Panc1 (cell line): ENCODE measurements at regions not wholly inside any gene's neighbourhood (a gene's known extent, or its start where the extent isn't known, plus 50 kb on each side); places are given as distances from the start of the nearest gene placed in this dataset.
A peak's percentile ranks its signal among the peaks of the same experiment; 100 is the strongest.

Source experiments
- ATAC-seq: fragments of 200-7000 bp; cut with Tn5 transposase; 2 replicates; pipeline ENCODE4 v1.9.1; 2020; ENCODE audit warnings: mild to moderate bottlenecking, moderate library complexity
- BruUV-seq: library from RNA; stranded (reverse); fragments of 400-500 nt; replicated peaks from 2 replicates; lab custom pipeline; 2021; lab: Mats Ljungman, UMichigan
- CTCF ChIA-PET: fragments of 300-600 bp; sonication (Branson Sonifier 250); formaldehyde crosslinking; loops from one replicate; lab custom pipeline; 2022; ENCODE audit warnings: antibody characterized with exemption; lab: Charles Lee
- POLR2A ChIA-PET: fragments of 300-600 bp; sonication (Branson Sonifier 250); formaldehyde crosslinking; loops from one replicate; lab custom pipeline; 2022; ENCODE audit warnings: antibody characterized with exemption; lab: Charles Lee
- DNase-seq: peaks from one replicate; pipeline ENCODE4 v3.0.0-alpha.2; 2010; ENCODE audit warnings: low read depth, low spot score
- H3K27ac ChIP-seq: 2 replicates; pipeline ENCODE4 v1.5.1; 2011; ENCODE audit warnings: mild to moderate bottlenecking, low read length, inconsistent platforms
- H3K27me3 ChIP-seq: fragments of 200-500 bp; sonication (Bioruptor generic); 2 replicates; pipeline ENCODE4 v1.6.0; 2014; ENCODE audit warnings: low read length, inconsistent platforms; ENCODE audit not compliant: control insufficient read depth, insufficient read depth
- H3K36me3 ChIP-seq: fragments of 200-500 bp; sonication (Bioruptor generic); 2 replicates; pipeline ENCODE4 v1.5.1; 2014; ENCODE audit warnings: inconsistent platforms, mild to moderate bottlenecking, low read length, moderate library complexity; ENCODE audit not compliant: control insufficient read depth, insufficient read depth
- H3K4me1 ChIP-seq: 2 replicates; pipeline ENCODE4 v1.5.1; 2011; ENCODE audit warnings: inconsistent platforms, mild to moderate bottlenecking, low read length, moderate library complexity; ENCODE audit not compliant: control insufficient read depth, insufficient read depth
- H3K4me3 ChIP-seq, 2 experiments: 2 replicates each; pipeline ENCODE4 v1.5.1; 2011 to 2012; ENCODE audit warnings: low read depth in 2 of 2, low read length in 2 of 2, mild to moderate bottlenecking in 2 of 2, inconsistent platforms in 1 of 2, moderate library complexity in 1 of 2
- H3K9me3 ChIP-seq: fragments of 200-500 bp; sonication (Bioruptor generic); 2 replicates; pipeline ENCODE4 v1.5.1; 2014; ENCODE audit warnings: low read depth, mild to moderate bottlenecking, inconsistent platforms, low read length, moderate library complexity; ENCODE audit not compliant: control insufficient read depth, insufficient read depth
- CTCF ChIP-seq: fragments of 450-650 bp; IDR thresholded peaks from 2 replicates; pipeline ENCODE4 v1.5.1; 2017; ENCODE audit warnings: mild to moderate bottlenecking
- POLR2AphosphoS5 ChIP-seq: IDR thresholded peaks from 2 replicates; pipeline ENCODE4 v1.6.1; 2012; ENCODE audit warnings: mild to moderate bottlenecking, low read depth, low read length, moderate library complexity
- SIN3A ChIP-seq: IDR thresholded peaks from 2 replicates; pipeline ENCODE4 v1.6.1; 2012; ENCODE audit warnings: low read depth, mild to moderate bottlenecking, low read length, moderate library complexity, borderline replicate concordance; ENCODE audit not compliant: insufficient read depth
- TCF7L2 ChIP-seq: IDR thresholded peaks from 2 replicates; pipeline ENCODE4 v1.6.1; 2011; ENCODE audit warnings: mild to moderate bottlenecking, low read depth, low read length, inconsistent platforms
- in situ Hi-C: cut with HindIII; loops from 2 replicates; pipeline ENCODE4 v1.10.0; 2016; ENCODE audit warnings: low sequenced_read_pairs, low pct_unique_long_range_greater_than_20kb
- intact Hi-C: fragments of 100-400 bp; cut with micrococcal nuclease; formaldehyde crosslinking; loops from one replicate; pipeline ENCODE4 v1.10.0; 2022; ENCODE audit not compliant: unreplicated experiment
- TF ChIP-seq, protein P1 (sequence below), 2 experiments: IDR thresholded peaks; 2 replicates each; pipeline ENCODE4 v1.6.1; 2011 to 2012; ENCODE audit warnings: low read depth in 2 of 2, control low read depth in 1 of 2, low read length in 1 of 2, mild to moderate bottlenecking in 1 of 2, moderate library complexity in 1 of 2; ENCODE audit not compliant: insufficient read depth in 1 of 2

- intact Hi-C loops (loop anchor here (10.0 kb wide), 1 partner anchor 62 kb away; no protein-coding TSS in a partner anchor), in situ Hi-C loops (no loop called here)
- H3K4me1 ChIP-seq: no peaks in the 10 kb centered on the region
- no TSS peak for BruUV-seq
- ATAC-seq (peak; percentile 53), DNase-seq (no peak)
- POLR2A ChIA-PET: no interaction called here
- H3K27ac ChIP-seq: no peak overlapping the region
- TF ChIP-seq POLR2AphosphoS5: no peak
- TF ChIP-seq, protein P1, sequence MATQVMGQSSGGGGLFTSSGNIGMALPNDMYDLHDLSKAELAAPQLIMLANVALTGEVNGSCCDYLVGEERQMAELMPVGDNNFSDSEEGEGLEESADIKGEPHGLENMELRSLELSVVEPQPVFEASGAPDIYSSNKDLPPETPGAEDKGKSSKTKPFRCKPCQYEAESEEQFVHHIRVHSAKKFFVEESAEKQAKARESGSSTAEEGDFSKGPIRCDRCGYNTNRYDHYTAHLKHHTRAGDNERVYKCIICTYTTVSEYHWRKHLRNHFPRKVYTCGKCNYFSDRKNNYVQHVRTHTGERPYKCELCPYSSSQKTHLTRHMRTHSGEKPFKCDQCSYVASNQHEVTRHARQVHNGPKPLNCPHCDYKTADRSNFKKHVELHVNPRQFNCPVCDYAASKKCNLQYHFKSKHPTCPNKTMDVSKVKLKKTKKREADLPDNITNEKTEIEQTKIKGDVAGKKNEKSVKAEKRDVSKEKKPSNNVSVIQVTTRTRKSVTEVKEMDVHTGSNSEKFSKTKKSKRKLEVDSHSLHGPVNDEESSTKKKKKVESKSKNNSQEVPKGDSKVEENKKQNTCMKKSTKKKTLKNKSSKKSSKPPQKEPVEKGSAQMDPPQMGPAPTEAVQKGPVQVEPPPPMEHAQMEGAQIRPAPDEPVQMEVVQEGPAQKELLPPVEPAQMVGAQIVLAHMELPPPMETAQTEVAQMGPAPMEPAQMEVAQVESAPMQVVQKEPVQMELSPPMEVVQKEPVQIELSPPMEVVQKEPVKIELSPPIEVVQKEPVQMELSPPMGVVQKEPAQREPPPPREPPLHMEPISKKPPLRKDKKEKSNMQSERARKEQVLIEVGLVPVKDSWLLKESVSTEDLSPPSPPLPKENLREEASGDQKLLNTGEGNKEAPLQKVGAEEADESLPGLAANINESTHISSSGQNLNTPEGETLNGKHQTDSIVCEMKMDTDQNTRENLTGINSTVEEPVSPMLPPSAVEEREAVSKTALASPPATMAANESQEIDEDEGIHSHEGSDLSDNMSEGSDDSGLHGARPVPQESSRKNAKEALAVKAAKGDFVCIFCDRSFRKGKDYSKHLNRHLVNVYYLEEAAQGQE (IDR thresholded peaks at IDR 0.05; ENCODE audit: insufficient read depth in 1 of 2, low read depth in 2 of 2, low read length in 1 of 2): no peak
- TF ChIP-seq CTCF: no peak
- no peak for TF ChIP-seq TCF7L2
- TF ChIP-seq SIN3A: no peak
- CTCF ChIA-PET: no interaction called here
- no peaks in the 10 kb centered on the region for H3K36me3 ChIP-seq
- no peaks in the 10 kb centered on the region for H3K9me3 ChIP-seq
- H3K27me3 ChIP-seq: no peaks in the 10 kb centered on the region
- H3K4me3 ChIP-seq: no peak overlapping the region
Measured at GRCh38 chr9:107213080-107213479, 70.0 kb upstream of the RAD23B start.

DNA sequence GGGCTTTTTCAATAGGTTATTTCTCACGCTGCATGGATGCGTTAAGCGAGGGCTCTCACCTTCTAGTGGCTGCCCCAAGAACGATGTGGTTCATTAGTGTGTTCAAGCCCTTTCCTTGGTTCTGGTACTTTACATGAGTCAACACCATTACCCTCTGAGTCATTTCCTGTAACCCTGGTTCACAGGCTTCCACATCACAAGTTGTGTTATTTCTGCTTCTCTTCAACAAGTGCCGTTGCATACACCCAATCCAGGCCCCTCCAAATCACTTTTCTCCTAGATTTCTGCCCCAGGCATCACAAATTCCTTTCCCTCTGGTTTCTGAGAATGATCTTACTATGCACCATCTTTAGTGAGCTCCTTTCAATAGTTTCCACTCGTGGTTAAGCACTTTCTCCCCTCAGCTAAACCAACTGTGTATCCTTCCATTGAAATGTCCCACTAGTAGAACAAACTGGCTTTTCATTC, 69.5 kb upstream of the RAD23B start:
- peak; percentile 82 for ATAC-seq
- Histone ChIP-seq H3K36me3 (no peaks in the 10 kb centered on the region), H3K27me3 (no peaks in the 10 kb centered on the region), H3K4me1 (no peaks in the 10 kb centered on the region), H3K4me3 (no peak overlapping the region), H3K27ac (no peak overlapping the region), H3K9me3 (no peaks in the 10 kb centered on the region)
- POLR2A ChIA-PET: no interaction called here
- BruUV-seq: no TSS peak
- CTCF ChIA-PET: no interaction called here
- DNase-seq: peak; percentile 33
- in situ Hi-C loops: no loop called here
- intact Hi-C loops: loop anchor here (10.0 kb wide), 1 partner anchor 61 kb away; no protein-coding TSS in a partner anchor
- TF ChIP-seq SIN3A (no peak), CTCF (no peak), POLR2AphosphoS5 (no peak), TCF7L2 (no peak)
- TF ChIP-seq, protein P1 (IDR thresholded peaks at IDR 0.05; ENCODE audit: insufficient read depth in 1 of 2, low read depth in 2 of 2, low read length in 1 of 2): no peak
